Myocyte (in vitro differentiated cells): ENCODE measurements at regions not wholly inside any gene's neighbourhood (a gene's known extent, or its start where the extent isn't known, plus 50 kb on each side); places are given as distances from the start of the nearest gene placed in this dataset.

ENCODE experiments used
- DNase-seq: peaks from one replicate; pipeline ENCODE4 v3.0.0-alpha.2; 2012; ENCODE audit warnings: low read depth

GRCh38 chr21:35156293-35157278 lies 107.5 kb upstream of the RUNX1 start:
- no peak for DNase-seq

- DNase-seq: no peak
Observed at GRCh38 chr21:35154788-35155187, 105.7 kb upstream of the RUNX1 start.

GRCh38 chr21:35153671-35154070 lies 104.6 kb upstream of the RUNX1 start:
- DNase-seq: no peak

GRCh38 chr21:35150562-35151226 lies 101.6 kb upstream of the RUNX1 start:
- DNase-seq: peak; percentile 67

- no peak for DNase-seq
Observed at GRCh38 chr21:35149698-35150097, 100.6 kb upstream of the RUNX1 start.

- no peak for DNase-seq
Observed at GRCh38 chr21:35147439-35147838, 98.3 kb upstream of the RUNX1 start.

GRCh38 chr21:35145626-35146233 lies 96.6 kb upstream of the RUNX1 start:
- DNase-seq: no peak

GRCh38 chr21:35144978-35145377 lies 95.9 kb upstream of the RUNX1 start:
- no peak for DNase-seq

- no peak for DNase-seq
Observed at GRCh38 chr21:35142036-35142815, 93.1 kb upstream of the RUNX1 start.

GRCh38 chr21:35139382-35139715 lies 90.2 kb upstream of the RUNX1 start:
- peak; percentile 33 for DNase-seq

GRCh38 chr21:35138665-35139381 lies 89.7 kb upstream of the RUNX1 start:
- peak; percentile 99 for DNase-seq

- peak; percentile 86 for DNase-seq
Observed at GRCh38 chr21:35136586-35137219, 87.6 kb upstream of the RUNX1 start.

- no peak for DNase-seq
Observed at GRCh38 chr21:35136106-35136505, 87.0 kb upstream of the RUNX1 start.

GRCh38 chr21:35135481-35135880 lies 86.4 kb upstream of the RUNX1 start:
- DNase-seq: no peak

- no peak for DNase-seq
Observed at GRCh38 chr21:35134309-35134708, 85.2 kb upstream of the RUNX1 start.

- no peak for DNase-seq
Observed at GRCh38 chr21:35128536-35128935, 79.4 kb upstream of the RUNX1 start.

GRCh38 chr21:35127851-35128250 lies 78.7 kb upstream of the RUNX1 start:
- no peak for DNase-seq

GRCh38 chr21:35127026-35127425 lies 77.9 kb upstream of the RUNX1 start:
- DNase-seq: peak; percentile 31

GRCh38 chr21:35120631-35121180 lies 71.6 kb upstream of the RUNX1 start:
- DNase-seq: no peak

- no peak for DNase-seq
Observed at GRCh38 chr21:35119501-35120047, 70.5 kb upstream of the RUNX1 start.
